GM21390 (cell line): ENCODE measurements at regions not wholly inside any gene's neighbourhood (a gene's known extent, or its start where the extent isn't known, plus 50 kb on each side); places are given as distances from the start of the nearest gene placed in this dataset.
"Not testable (repeated sequence)": the region's sequence is repeated elsewhere in the genome, so short reads cannot be mapped to it uniquely, and the experiment has no call there.

Experiments used
- ATAC-seq: cut with Tn5 transposase; IDR thresholded peaks from one replicate; pipeline ENCODE4 v1.9.1; 2021; ENCODE audit not compliant: unreplicated experiment

GRCh38 chr1:170789063-170789462 lies 125.1 kb downstream of the PRRX1 start:
- no peak for ATAC-seq

- no peak for ATAC-seq
Measured at GRCh38 chr1:170790175-170790574, 126.2 kb downstream of the PRRX1 start.

GRCh38 chr1:170790651-170791071 lies 126.7 kb downstream of the PRRX1 start:
- ATAC-seq: no peak

GRCh38 chr1:170791941-170792340 lies 128.0 kb downstream of the PRRX1 start:
- no peak for ATAC-seq

GRCh38 chr1:170800265-170800664 lies 135.1 kb upstream of the MROH9 start:
- ATAC-seq: no peak

- ATAC-seq: no peak
Measured at GRCh38 chr1:170800812-170801211, 134.5 kb upstream of the MROH9 start.

GRCh38 chr1:170803711-170804110 lies 131.6 kb upstream of the MROH9 start:
- ATAC-seq: no peak

GRCh38 chr1:170804419-170804818 lies 130.9 kb upstream of the MROH9 start:
- no peak for ATAC-seq

- ATAC-seq: no peak
Measured at GRCh38 chr1:170804879-170805278, 130.5 kb upstream of the MROH9 start.

GRCh38 chr1:170806961-170807360 lies 128.4 kb upstream of the MROH9 start:
- ATAC-seq: no peak

- no peak for ATAC-seq
Measured at GRCh38 chr1:170807432-170807831, 127.9 kb upstream of the MROH9 start.

- ATAC-seq: no peak
Measured at GRCh38 chr1:170808216-170808885, 127.0 kb upstream of the MROH9 start.

- ATAC-seq: not testable (repeated sequence)
Measured at GRCh38 chr1:170811013-170811412, 124.3 kb upstream of the MROH9 start.

- ATAC-seq: no peak
Measured at GRCh38 chr1:170819781-170820180, 115.6 kb upstream of the MROH9 start.

- ATAC-seq: no peak
Measured at GRCh38 chr1:170823120-170823519, 112.2 kb upstream of the MROH9 start.

GRCh38 chr1:170831276-170831675 lies 104.1 kb upstream of the MROH9 start:
- no peak for ATAC-seq

GRCh38 chr1:170836141-170836540 lies 99.2 kb upstream of the MROH9 start:
- ATAC-seq: no peak

- ATAC-seq: no peak
Measured at GRCh38 chr1:170840371-170840770, 95.0 kb upstream of the MROH9 start.

GRCh38 chr1:170853302-170853701 lies 82.0 kb upstream of the MROH9 start:
- peak; percentile 89 for ATAC-seq

- peak; percentile 15 for ATAC-seq
Measured at GRCh38 chr1:170853867-170854266, 81.5 kb upstream of the MROH9 start.

- ATAC-seq: no peak
Measured at GRCh38 chr1:170854677-170855076, 80.7 kb upstream of the MROH9 start.

- ATAC-seq: no peak
Measured at GRCh38 chr1:170856455-170856854, 78.9 kb upstream of the MROH9 start.

GRCh38 chr1:170857955-170858354 lies 77.4 kb upstream of the MROH9 start:
- ATAC-seq: no peak
